ENCODE measurements at regions not wholly inside any gene's neighbourhood (a gene's known extent, or its start where the extent isn't known, plus 50 kb on each side); places are given as distances from the start of the nearest gene placed in this dataset.

GRCh38 chr20:11849270-11849915, 68.3 kb upstream of the BTBD3 start:
- H3K4me2 ChIP-seq (ENCODE audit: control insufficient read depth, insufficient read depth), result no peak overlapping the region
- WGBS (ENCODE audit: insufficient coverage, insufficient replicate concordance, low lambda C conversion rate, missing lambda C conversion rate), result 33% methylated on average over 5 of the region's 5 CpGs
- no peak for TF ChIP-seq ZBTB40 (IDR thresholded peaks at IDR 0.05; ENCODE audit: borderline replicate concordance)
- TF ChIP-seq RCOR1 (conservative IDR thresholded peaks at IDR 0.05; ENCODE audit: low read depth, low read length), result no peak
- TF ChIP-seq ELK1 (IDR thresholded peaks at IDR 0.05; ENCODE audit: low read depth, low read length), result no peak
- TF ChIP-seq ZBTB4 (CRISPR knock-in tag; IDR thresholded peaks at IDR 0.05), result no peak
- TF ChIP-seq MYC (IDR thresholded peaks at IDR 0.05; ENCODE audit: insufficient read depth, insufficient read length, insufficient replicate concordance, low read length, severe bottlenecking), result no peak
- no peak for TF ChIP-seq RELA (IDR thresholded peaks at IDR 0.05; ENCODE audit: borderline replicate concordance, partially characterized antibody)
- no peak for TF ChIP-seq NR2F1 (conservative IDR thresholded peaks at IDR 0.05)
- TF ChIP-seq MTA2 (IDR thresholded peaks at IDR 0.05; ENCODE audit: low read depth), result no peak
- TF ChIP-seq CBX3 (IDR thresholded peaks at IDR 0.05; ENCODE audit: borderline replicate concordance, low read depth), result no peak
- TF ChIP-seq CTCF (IDR thresholded peaks at IDR 0.05 in 2 of 3, conservative IDR thresholded peaks at IDR 0.05 in 1 of 3; ENCODE audit: control insufficient read depth in 2 of 3, extremely low read depth in 1 of 3, insufficient read depth in 1 of 3, low read depth in 3 of 3, low read length in 3 of 3), result no peak
- TF ChIP-seq IRF4 (IDR thresholded peaks at IDR 0.05; ENCODE audit: low read depth, low read length), result no peak

More at GRCh38 chr20:11849270-11849915, 68.3 kb upstream of the BTBD3 start:
- no peaks in the 10 kb centered on the region for H4K20me1 ChIP-seq (ENCODE audit: control insufficient read depth, insufficient read depth)
- ChIA-PET RAD21 (ENCODE audit: unreplicated experiment) (interaction anchor here (0.7 kb wide), 1 partner anchor 173 kb away, joined by 3 read pairs; no protein-coding TSS in a partner anchor), CTCF (no interaction called here), SMC1A (ENCODE audit: uncharacterized antibody, unreplicated experiment) (no interaction called here), POLR2A (no interaction called here)
- in situ Hi-C loops (cut with MboI), result no loop called here
- no peak for DNase-seq (ENCODE audit: low read depth, low spot score)
- BruUV-seq (replicated peaks), result no TSS peak
- H3K4me3 ChIP-seq, result no peak overlapping the region
- H3K79me2 ChIP-seq (ENCODE audit: control insufficient read depth, insufficient read depth, low read length), result no peaks in the 10 kb centered on the region
- intact Hi-C loops (cut with micrococcal nuclease; ENCODE audit: unreplicated experiment), result no loop called here
- FAIRE-seq, result no peak
- no peaks in the 10 kb centered on the region; the same call in 2 of the 3 replicates for H3K9me3 ChIP-seq (replicated peaks; ENCODE audit: control insufficient read depth, insufficient read depth, low read length)
- H3K36me3 ChIP-seq (ENCODE audit: control insufficient read depth in 2 of 2, insufficient read depth in 2 of 2, low read length in 1 of 2), result no peaks in the 10 kb centered on the region
- no peak overlapping the region for H3K27ac ChIP-seq (ENCODE audit: control insufficient read depth, insufficient read depth)
- no peak overlapping the region for H3K9ac ChIP-seq (ENCODE audit: control insufficient read depth, insufficient read depth, low read length)
- no peaks in the 10 kb centered on the region for H3K4me1 ChIP-seq (ENCODE audit: control insufficient read depth, insufficient read depth, low read length)
- H3K27me3 ChIP-seq (replicated peaks in 1 of 2; ENCODE audit: control insufficient read depth in 2 of 2, insufficient read depth in 2 of 2, low read length in 1 of 2), result no peaks in the 10 kb centered on the region
- H2AFZ ChIP-seq (ENCODE audit: control insufficient read depth, low read depth, low read length), result no peak overlapping the region
- no peak for ATAC-seq

Data from GM12878 (cell line).